ENCODE measurements at regions not wholly inside any gene's neighbourhood (a gene's known extent, or its start where the extent isn't known, plus 50 kb on each side); places are given as distances from the start of the nearest gene placed in this dataset.

DNA sequence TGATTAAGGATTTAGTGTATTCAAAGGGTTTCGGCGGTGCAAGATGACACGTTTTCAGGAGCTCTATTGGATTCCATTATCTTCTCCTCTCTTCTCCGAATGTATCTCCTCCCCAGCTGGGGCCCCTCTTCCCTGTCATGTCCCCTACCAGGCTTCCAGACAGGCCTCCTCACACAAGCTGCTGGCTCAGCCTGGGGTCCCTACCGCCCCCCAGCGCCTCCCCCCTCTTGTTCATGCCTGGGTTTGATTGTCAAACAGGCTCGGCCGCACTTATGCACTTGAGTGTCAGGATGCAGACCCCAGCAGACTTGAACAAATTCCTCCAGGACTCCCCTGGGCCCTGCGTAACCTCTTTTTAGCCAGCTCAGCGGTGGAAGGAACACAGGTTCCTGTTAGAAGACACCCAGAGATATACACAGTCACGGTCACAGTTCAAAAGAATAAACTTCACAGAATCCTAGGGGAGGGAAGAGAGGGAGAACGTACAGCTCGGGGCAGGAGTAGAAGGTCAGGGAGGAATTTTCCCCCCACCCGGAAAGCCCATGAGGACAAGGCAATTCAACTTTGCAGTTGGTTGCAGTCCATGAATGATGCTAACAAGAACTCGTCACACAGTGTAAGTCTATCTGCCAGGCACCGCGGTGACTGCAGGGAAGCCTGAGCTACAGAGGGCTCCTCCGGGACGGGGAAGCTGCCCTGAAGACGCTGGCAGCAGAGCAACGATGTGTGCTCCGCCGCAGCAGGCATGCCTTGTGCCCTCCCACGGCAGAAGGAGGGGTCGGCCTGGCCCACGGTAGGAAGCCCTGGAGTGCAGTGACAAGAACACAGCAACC, 560.0 kb downstream of the BNC2 start:
- TF ChIP-seq, protein P1, sequence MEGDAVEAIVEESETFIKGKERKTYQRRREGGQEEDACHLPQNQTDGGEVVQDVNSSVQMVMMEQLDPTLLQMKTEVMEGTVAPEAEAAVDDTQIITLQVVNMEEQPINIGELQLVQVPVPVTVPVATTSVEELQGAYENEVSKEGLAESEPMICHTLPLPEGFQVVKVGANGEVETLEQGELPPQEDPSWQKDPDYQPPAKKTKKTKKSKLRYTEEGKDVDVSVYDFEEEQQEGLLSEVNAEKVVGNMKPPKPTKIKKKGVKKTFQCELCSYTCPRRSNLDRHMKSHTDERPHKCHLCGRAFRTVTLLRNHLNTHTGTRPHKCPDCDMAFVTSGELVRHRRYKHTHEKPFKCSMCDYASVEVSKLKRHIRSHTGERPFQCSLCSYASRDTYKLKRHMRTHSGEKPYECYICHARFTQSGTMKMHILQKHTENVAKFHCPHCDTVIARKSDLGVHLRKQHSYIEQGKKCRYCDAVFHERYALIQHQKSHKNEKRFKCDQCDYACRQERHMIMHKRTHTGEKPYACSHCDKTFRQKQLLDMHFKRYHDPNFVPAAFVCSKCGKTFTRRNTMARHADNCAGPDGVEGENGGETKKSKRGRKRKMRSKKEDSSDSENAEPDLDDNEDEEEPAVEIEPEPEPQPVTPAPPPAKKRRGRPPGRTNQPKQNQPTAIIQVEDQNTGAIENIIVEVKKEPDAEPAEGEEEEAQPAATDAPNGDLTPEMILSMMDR (IDR thresholded peaks at IDR 0.05; ENCODE audit: borderline replicate concordance, insufficient read depth, low read depth, low read length), result no peak
- H3K4me3 ChIP-seq (ENCODE audit: low read depth, low read length), result no peak overlapping the region

GRCh38 chr9:16312116-16312515, 558.4 kb downstream of the BNC2 start:
- TF ChIP-seq, protein P1 (IDR thresholded peaks at IDR 0.05; ENCODE audit: borderline replicate concordance, insufficient read depth, low read depth, low read length), result no peak
- no peak overlapping the region for H3K4me3 ChIP-seq (ENCODE audit: low read depth, low read length)

GRCh38 chr9:16312962-16313546, 557.4 kb downstream of the BNC2 start:
- TF ChIP-seq, protein P1 (IDR thresholded peaks at IDR 0.05; ENCODE audit: borderline replicate concordance, insufficient read depth, low read depth, low read length), result no peak
- no peak overlapping the region for H3K4me3 ChIP-seq (ENCODE audit: low read depth, low read length)

DNA sequence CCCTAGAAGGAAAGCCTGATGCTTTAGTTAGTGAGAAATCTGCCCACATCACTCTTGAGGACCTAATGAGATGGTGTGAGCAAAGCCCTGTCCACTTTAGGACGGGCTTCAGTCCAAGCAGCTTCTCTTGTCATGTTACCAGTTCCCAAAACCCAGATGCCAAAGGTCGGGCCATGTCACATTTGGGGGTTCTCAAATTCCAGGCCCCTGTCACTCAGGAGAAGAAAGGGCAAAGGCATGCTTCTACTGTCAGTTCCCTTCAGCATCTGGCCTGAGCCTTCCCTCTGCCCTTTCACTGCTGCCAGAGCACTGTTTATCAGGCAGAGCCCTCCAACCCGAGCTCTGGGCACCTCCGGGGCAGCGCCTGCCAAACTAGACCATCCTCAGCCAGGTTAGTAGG, 556.0 kb downstream of the BNC2 start:
- TF ChIP-seq, protein P1 (IDR thresholded peaks at IDR 0.05; ENCODE audit: borderline replicate concordance, insufficient read depth, low read depth, low read length), result no peak
- H3K4me3 ChIP-seq (ENCODE audit: low read depth, low read length), result no peak overlapping the region

- TF ChIP-seq, protein P1 (IDR thresholded peaks at IDR 0.05; ENCODE audit: borderline replicate concordance, insufficient read depth, low read depth, low read length), result no peak
- H3K4me3 ChIP-seq (ENCODE audit: low read depth, low read length), result no peak overlapping the region
Measured at GRCh38 chr9:16315720-16316119, 554.8 kb downstream of the BNC2 start.

DNA sequence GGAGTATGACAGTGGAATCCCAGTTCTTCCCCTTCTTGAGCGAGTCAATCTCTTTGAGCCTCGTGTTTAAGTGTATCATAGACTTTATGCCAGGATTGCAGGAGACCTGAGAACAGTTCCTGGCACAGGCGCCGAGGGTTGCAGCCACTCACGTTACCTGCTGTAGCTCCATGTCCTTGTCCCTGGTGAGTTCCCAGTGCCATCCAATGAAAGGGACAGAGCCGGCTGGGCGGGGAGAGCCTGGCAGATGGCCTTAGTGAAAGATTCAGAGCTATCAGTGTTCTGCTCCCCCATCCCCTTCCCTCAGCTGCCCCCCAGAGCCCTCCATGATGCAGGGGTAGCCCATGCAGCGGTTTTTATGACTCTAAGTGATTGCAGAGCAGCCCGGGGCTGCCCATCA, 554.0 kb downstream of the BNC2 start:
- no peak overlapping the region for H3K4me3 ChIP-seq (ENCODE audit: low read depth, low read length)
- TF ChIP-seq, protein P1 (IDR thresholded peaks at IDR 0.05; ENCODE audit: borderline replicate concordance, insufficient read depth, low read depth, low read length), result no peak

Data from GM12875 (cell line).